NT2/D1 (cell line): ENCODE measurements at regions not wholly inside any gene's neighbourhood (a gene's known extent, or its start where the extent isn't known, plus 50 kb on each side); places are given as distances from the start of the nearest gene placed in this dataset.
"Not testable (repeated sequence)": the region's sequence is repeated elsewhere in the genome, so short reads cannot be mapped to it uniquely, and the experiment has no call there.

ENCODE experiments used
- DNase-seq: peaks from one replicate; pipeline ENCODE4 v3.0.0-alpha.2; 2011; ENCODE audit warnings: low read depth, low spot score
- H3K27me3 ChIP-seq: 2 replicates; pipeline ENCODE4 v1.6.0; 2011; ENCODE audit warnings: mild to moderate bottlenecking; ENCODE audit not compliant: insufficient read length, insufficient read depth
- H3K36me3 ChIP-seq: 2 replicates; pipeline ENCODE4 v1.6.1; 2011; ENCODE audit warnings: mild to moderate bottlenecking, low read length, mixed read lengths; ENCODE audit not compliant: insufficient read depth, insufficient read length
- H3K4me1 ChIP-seq: 2 replicates; pipeline ENCODE4 v1.5.1; 2011; ENCODE audit not compliant: insufficient read depth, insufficient read length
- H3K4me3 ChIP-seq: 2 replicates; pipeline ENCODE4 v1.5.1; 2011; ENCODE audit warnings: low read depth; ENCODE audit not compliant: insufficient read length
- H3K9ac ChIP-seq: 2 replicates; pipeline ENCODE4 v1.6.0; 2011; ENCODE audit warnings: low read depth; ENCODE audit not compliant: insufficient read length
- H3K9me3 ChIP-seq: 2 replicates; pipeline ENCODE4 v1.5.1; 2011; ENCODE audit warnings: mild to moderate bottlenecking, low read length; ENCODE audit not compliant: insufficient read depth
- SUZ12 ChIP-seq: IDR thresholded peaks from 2 replicates; pipeline ENCODE4 v1.6.1; 2011; ENCODE audit not compliant: insufficient read length, insufficient read depth; ENCODE audit errors: extremely low read depth
- YY1 ChIP-seq: IDR thresholded peaks from 2 replicates; pipeline ENCODE4 v1.6.1; 2011; ENCODE audit not compliant: insufficient read length, insufficient read depth
- ZNF274 ChIP-seq: IDR thresholded peaks from 2 replicates; pipeline ENCODE4 v1.6.1; 2011; ENCODE audit warnings: mild to moderate bottlenecking, low read depth, low read length

GRCh38 chr6:984031-984430, 291.1 kb upstream of the EXOC2 start:
- Histone ChIP-seq H3K9ac (no peak overlapping the region), H3K27me3 (no peaks in the 10 kb centered on the region), H3K36me3 (no peaks in the 10 kb centered on the region), H3K4me1 (no peaks in the 10 kb centered on the region), H3K9me3 (no peaks in the 10 kb centered on the region), H3K4me3 (no peak overlapping the region)
- TF ChIP-seq YY1 (no peak), SUZ12 (no peak), ZNF274 (no peak)
- no peak for DNase-seq

- no peaks in the 10 kb centered on the region for H3K4me1 ChIP-seq
- no peak for DNase-seq
- H3K27me3 ChIP-seq = no peaks in the 10 kb centered on the region
Measured at GRCh38 chr6:978937-979685, 286.2 kb upstream of the EXOC2 start.

GRCh38 chr6:977226-977625, 284.3 kb upstream of the EXOC2 start:
- not testable (repeated sequence) for H3K4me1 ChIP-seq

More at GRCh38 chr6:978937-979685, 286.2 kb upstream of the EXOC2 start:
- Histone ChIP-seq H3K4me3 (no peak overlapping the region), H3K9ac (no peak overlapping the region), H3K9me3 (no peaks in the 10 kb centered on the region), H3K36me3 (no peaks in the 10 kb centered on the region)
- TF ChIP-seq ZNF274 (no peak), YY1 (no peak), SUZ12 (no peak)

GRCh38 chr6:971981-972640, 279.2 kb upstream of the EXOC2 start:
- H3K27me3 ChIP-seq = no peaks in the 10 kb centered on the region
- TF ChIP-seq YY1 = no peak
- no peak for TF ChIP-seq ZNF274
- TF ChIP-seq SUZ12 = no peak
- no peak overlapping the region for H3K4me3 ChIP-seq
- H3K36me3 ChIP-seq = no peaks in the 10 kb centered on the region
- no peaks in the 10 kb centered on the region for H3K4me1 ChIP-seq
- no peak for DNase-seq
- H3K9me3 ChIP-seq = no peaks in the 10 kb centered on the region
- no peak overlapping the region for H3K9ac ChIP-seq

More at GRCh38 chr6:977226-977625, 284.3 kb upstream of the EXOC2 start:
- not testable (repeated sequence) for H3K27me3 ChIP-seq, H3K9me3 ChIP-seq, H3K9ac ChIP-seq, H3K36me3 ChIP-seq, DNase-seq, H3K4me3 ChIP-seq

GRCh38 chr6:968791-969190, 275.9 kb upstream of the EXOC2 start:
- Histone ChIP-seq H3K9me3 (no peaks in the 10 kb centered on the region), H3K36me3 (no peaks in the 10 kb centered on the region), H3K27me3 (peaks cover 4% of the 10 kb centered on the region), H3K4me1 (no peaks in the 10 kb centered on the region), H3K9ac (no peak overlapping the region), H3K4me3 (no peak overlapping the region)
- TF ChIP-seq SUZ12 = no peak
- TF ChIP-seq YY1 = no peak
- TF ChIP-seq ZNF274 = no peak
- no peak for DNase-seq

- Histone ChIP-seq H3K4me3 (no peak overlapping the region), H3K9me3 (no peaks in the 10 kb centered on the region), H3K27me3 (peaks cover 4% of the 10 kb centered on the region), H3K9ac (no peak overlapping the region), H3K36me3 (no peaks in the 10 kb centered on the region), H3K4me1 (no peaks in the 10 kb centered on the region)
- DNase-seq = no peak
- TF ChIP-seq ZNF274 (no peak), YY1 (no peak), SUZ12 (no peak)
Measured at GRCh38 chr6:967701-968100, 274.8 kb upstream of the EXOC2 start.

GRCh38 chr6:965343-965742, 272.4 kb upstream of the EXOC2 start:
- no peak overlapping the region for H3K4me3 ChIP-seq
- H3K4me1 ChIP-seq = no peaks in the 10 kb centered on the region
- H3K9ac ChIP-seq = no peak overlapping the region
- H3K36me3 ChIP-seq = no peaks in the 10 kb centered on the region
- no peak for DNase-seq
- no peaks in the 10 kb centered on the region for H3K9me3 ChIP-seq
- TF ChIP-seq ZNF274 (no peak), SUZ12 (no peak), YY1 (no peak)
- H3K27me3 ChIP-seq = peaks cover 4% of the 10 kb centered on the region
